Endothelial cell of umbilical vein (primary cell): ENCODE measurements at regions not wholly inside any gene's neighbourhood (a gene's known extent, or its start where the extent isn't known, plus 50 kb on each side); places are given as distances from the start of the nearest gene placed in this dataset.

Experiments used
- BruUV-seq: library from RNA; stranded (reverse); fragments of 400-500 nt; replicated peaks from 2 replicates; lab custom pipeline; 2021; lab: Mats Ljungman, UMichigan
- CTCF ChIA-PET: fragments of 300-600, 350-600 bp; sonication (Branson Sonifier 250); formaldehyde crosslinking; loops from one replicate; lab custom pipeline; 2021; ENCODE audit warnings: antibody characterized with exemption, inconsistent platforms; lab: Charles Lee
- POLR2A ChIA-PET: fragments of 300-600, 350-600 bp; sonication (Branson Sonifier 250); formaldehyde crosslinking; loops from one replicate; lab custom pipeline; 2021; ENCODE audit warnings: antibody characterized with exemption, inconsistent platforms; lab: Charles Lee
- DNase-seq: peaks from one replicate; pipeline ENCODE4 v3.0.0-alpha.2; 2011; ENCODE audit warnings: low read depth, low spot score
- FAIRE-seq: peaks from 2 replicates; lab custom pipeline; 2011; peaks lifted over from hg19 to GRCh38; lab: Jason Lieb, UNC
- H2AFZ ChIP-seq: 2 replicates; pipeline ENCODE4 v1.6.0; 2012; ENCODE audit warnings: low read depth, low read length, control low read depth, inconsistent platforms
- H3K27ac ChIP-seq: 2 replicates; pipeline ENCODE4 v1.5.1; 2011; ENCODE audit warnings: low read depth, mild to moderate bottlenecking, control low read depth, low read length, moderate library complexity; ENCODE audit not compliant: insufficient read depth
- H3K27me3 ChIP-seq, 2 experiments: 2 replicates each; pipeline versions ENCODE4 v1.6.0 to v1.6.1; 2011; ENCODE audit warnings: low read length in 2 of 2, mixed read lengths in 1 of 2; ENCODE audit not compliant: control insufficient read depth in 2 of 2, insufficient read depth in 2 of 2
- H3K36me3 ChIP-seq, 2 experiments: 2 replicates in 1 of 2; 3 replicates in 1 of 2; pipeline ENCODE4 v1.5.1; 2011; ENCODE audit warnings: low read length in 2 of 2, mild to moderate bottlenecking in 1 of 2, moderate library complexity in 1 of 2; ENCODE audit not compliant: control insufficient read depth in 2 of 2, insufficient read depth in 2 of 2; ENCODE audit errors: extremely low read depth in 1 of 2
- H3K4me1 ChIP-seq: 3 replicates; pipeline ENCODE4 v1.5.1; 2011; ENCODE audit warnings: mild to moderate bottlenecking, low read length; ENCODE audit not compliant: control insufficient read depth, insufficient read depth; ENCODE audit errors: extremely low read depth
- H3K4me2 ChIP-seq: 2 replicates; pipeline ENCODE4 v1.6.1; 2011; ENCODE audit warnings: low read length, control low read depth, mixed read lengths; ENCODE audit not compliant: insufficient read depth
- H3K4me3 ChIP-seq, 3 experiments: fragments of 200-600 bp in 1 of 3; sonication (generic), shearing (Covaris generic) in 1 of 3; replicated peaks in 1 of 3; 2 replicates each; pipeline ENCODE4 v1.5.1; 2011 to 2016; ENCODE audit warnings: control low read depth in 3 of 3, low read length in 3 of 3, mild to moderate bottlenecking in 2 of 3, inconsistent platforms in 1 of 3, low read depth in 1 of 3, moderate library complexity in 1 of 3; ENCODE audit not compliant: insufficient read depth in 1 of 3
- H3K79me2 ChIP-seq: 2 replicates; pipeline ENCODE4 v1.6.0; 2012; ENCODE audit warnings: low read length, inconsistent platforms; ENCODE audit not compliant: control insufficient read depth, insufficient read depth
- H3K9ac ChIP-seq: replicated peaks from 2 replicates; pipeline ENCODE3; 2011; ENCODE audit warnings: low read length, control low read depth; ENCODE audit not compliant: insufficient read depth; ENCODE audit errors: extremely low read depth
- H3K9me1 ChIP-seq: replicated peaks from 3 replicates; pipeline ENCODE4 v1.6.0; 2011; ENCODE audit warnings: mild to moderate bottlenecking, low read length; ENCODE audit not compliant: control insufficient read depth, insufficient read depth; ENCODE audit errors: extremely low read depth
- H3K9me3 ChIP-seq: replicated peaks from 2 replicates; pipeline ENCODE4 v1.5.1; 2012; ENCODE audit warnings: low read length, inconsistent platforms; ENCODE audit not compliant: control insufficient read depth, insufficient read depth
- H4K20me1 ChIP-seq: replicated peaks from 2 replicates; pipeline ENCODE3; 2011; ENCODE audit warnings: mild to moderate bottlenecking, low read length; ENCODE audit not compliant: control insufficient read depth, insufficient read depth; ENCODE audit errors: extremely low read depth
- EZH2 ChIP-seq: IDR thresholded peaks from 2 replicates; pipeline ENCODE4 v1.6.1; 2012; ENCODE audit warnings: borderline replicate concordance, low read depth, mild to moderate bottlenecking, moderate library complexity, low read length, inconsistent platforms; ENCODE audit not compliant: severe bottlenecking
- FOS ChIP-seq: IDR thresholded peaks from 2 replicates; pipeline ENCODE4 v1.6.1; 2011; ENCODE audit warnings: mild to moderate bottlenecking, low read length, moderate library complexity, borderline replicate concordance; ENCODE audit not compliant: insufficient read depth
- JUN ChIP-seq: IDR thresholded peaks from 2 replicates; pipeline ENCODE4 v1.6.1; 2011; ENCODE audit warnings: borderline replicate concordance, low read depth; ENCODE audit not compliant: insufficient read length, insufficient read depth
- MYC ChIP-seq: IDR thresholded peaks from one replicate; pipeline ENCODE4 v1.6.1; 2011; ENCODE audit warnings: mild to moderate bottlenecking, low read depth, low read length
- POLR2A ChIP-seq: IDR thresholded peaks from 2 replicates; pipeline ENCODE4 v1.6.1; 2012; ENCODE audit warnings: low read depth, mild to moderate bottlenecking, control low read depth, low read length
- POLR2AphosphoS5 ChIP-seq: IDR thresholded peaks from 2 replicates; pipeline ENCODE4 v1.6.1; 2012; ENCODE audit warnings: low read depth, mild to moderate bottlenecking, control low read depth, low read length, moderate library complexity; ENCODE audit not compliant: insufficient read depth
- dilution Hi-C: fragments of 300-500 bp; cut with MboI; formaldehyde crosslinking; loops from one replicate; pipeline ENCODE4 v1.15.0; 2019; ENCODE audit warnings: low sequenced_read_pairs; ENCODE audit not compliant: extremely low pct_ligation_motif_present
- intact Hi-C: fragments of 100-400 bp; cut with micrococcal nuclease; formaldehyde crosslinking; loops from one replicate; pipeline ENCODE4 v1.10.0; 2022
- TF ChIP-seq, protein P1 (sequence below): IDR thresholded peaks from 2 replicates; pipeline ENCODE4 v1.6.1; 2011; ENCODE audit not compliant: insufficient read depth, insufficient read length
- TF ChIP-seq, protein P2 (sequence below), 2 donors: IDR thresholded peaks; 1 replicate in 1 of 2; 2 replicates in 1 of 2; pipeline ENCODE4 v1.5.1; 2011; ENCODE audit warnings: low read length in 2 of 2, mild to moderate bottlenecking in 2 of 2, moderate library complexity in 2 of 2, control low read depth in 1 of 2, inconsistent platforms in 1 of 2, low read depth in 1 of 2; ENCODE audit not compliant: insufficient read depth in 1 of 2; ENCODE audit errors: extremely low read depth in 1 of 2

DNA sequence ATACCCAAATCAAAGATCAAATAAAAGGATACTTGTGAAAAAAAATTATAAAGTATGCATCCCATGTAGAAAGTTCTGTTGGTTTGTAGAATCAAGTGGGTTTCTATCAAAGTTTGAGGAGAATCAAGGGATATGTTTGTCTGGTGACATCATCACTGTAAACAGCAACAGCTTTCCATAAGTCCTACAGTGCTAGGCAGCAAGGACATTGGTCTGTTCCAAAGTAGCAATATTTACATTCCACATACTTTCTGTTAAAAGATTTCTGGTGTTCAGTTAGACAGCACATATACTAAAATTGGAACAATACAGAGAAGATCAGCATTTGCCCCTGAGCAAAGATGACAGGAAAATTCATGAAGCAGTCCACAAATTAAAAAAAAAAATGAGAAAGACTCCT, 683.9 kb downstream of the XPNPEP1 start:
- Histone ChIP-seq H3K9me1 (no peaks in the 10 kb centered on the region), H3K9me3 (no peaks in the 10 kb centered on the region), H3K27ac (no peak overlapping the region), H3K79me2 (no peaks in the 10 kb centered on the region), H3K4me2 (no peak overlapping the region), H3K9ac (no peak overlapping the region), H3K4me3 (no peak overlapping the region), H3K36me3 (no peaks in the 10 kb centered on the region), H2AFZ (no peak overlapping the region), H4K20me1 (no peaks in the 10 kb centered on the region), H3K4me1 (no peaks in the 10 kb centered on the region), H3K27me3 (no peaks in the 10 kb centered on the region)
- DNase-seq = no peak
- FAIRE-seq = no peak
- no TSS peak for BruUV-seq
- dilution Hi-C loops = no loop called here
- ChIA-PET POLR2A (no interaction called here), CTCF (no interaction called here)
- TF ChIP-seq POLR2AphosphoS5 (no peak), JUN (no peak), MYC (no peak), POLR2A (no peak), FOS (no peak), EZH2 (no peak)
- TF ChIP-seq, protein P1, sequence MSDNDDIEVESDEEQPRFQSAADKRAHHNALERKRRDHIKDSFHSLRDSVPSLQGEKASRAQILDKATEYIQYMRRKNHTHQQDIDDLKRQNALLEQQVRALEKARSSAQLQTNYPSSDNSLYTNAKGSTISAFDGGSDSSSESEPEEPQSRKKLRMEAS = no peak
- TF ChIP-seq, protein P2, sequence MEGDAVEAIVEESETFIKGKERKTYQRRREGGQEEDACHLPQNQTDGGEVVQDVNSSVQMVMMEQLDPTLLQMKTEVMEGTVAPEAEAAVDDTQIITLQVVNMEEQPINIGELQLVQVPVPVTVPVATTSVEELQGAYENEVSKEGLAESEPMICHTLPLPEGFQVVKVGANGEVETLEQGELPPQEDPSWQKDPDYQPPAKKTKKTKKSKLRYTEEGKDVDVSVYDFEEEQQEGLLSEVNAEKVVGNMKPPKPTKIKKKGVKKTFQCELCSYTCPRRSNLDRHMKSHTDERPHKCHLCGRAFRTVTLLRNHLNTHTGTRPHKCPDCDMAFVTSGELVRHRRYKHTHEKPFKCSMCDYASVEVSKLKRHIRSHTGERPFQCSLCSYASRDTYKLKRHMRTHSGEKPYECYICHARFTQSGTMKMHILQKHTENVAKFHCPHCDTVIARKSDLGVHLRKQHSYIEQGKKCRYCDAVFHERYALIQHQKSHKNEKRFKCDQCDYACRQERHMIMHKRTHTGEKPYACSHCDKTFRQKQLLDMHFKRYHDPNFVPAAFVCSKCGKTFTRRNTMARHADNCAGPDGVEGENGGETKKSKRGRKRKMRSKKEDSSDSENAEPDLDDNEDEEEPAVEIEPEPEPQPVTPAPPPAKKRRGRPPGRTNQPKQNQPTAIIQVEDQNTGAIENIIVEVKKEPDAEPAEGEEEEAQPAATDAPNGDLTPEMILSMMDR (IDR thresholded peaks at IDR 0.05; ENCODE audit: extremely low read depth in 1 of 2, insufficient read depth in 1 of 2, low read depth in 1 of 2, low read length in 2 of 2) = no peak
- intact Hi-C loops = no loop called here
